ENCODE measurements at regions not wholly inside any gene's neighbourhood (a gene's known extent, or its start where the extent isn't known, plus 50 kb on each side); places are given as distances from the start of the nearest gene placed in this dataset.
"Not testable (repeated sequence)": the region's sequence is repeated elsewhere in the genome, so short reads cannot be mapped to it uniquely, and the experiment has no call there.

DNA sequence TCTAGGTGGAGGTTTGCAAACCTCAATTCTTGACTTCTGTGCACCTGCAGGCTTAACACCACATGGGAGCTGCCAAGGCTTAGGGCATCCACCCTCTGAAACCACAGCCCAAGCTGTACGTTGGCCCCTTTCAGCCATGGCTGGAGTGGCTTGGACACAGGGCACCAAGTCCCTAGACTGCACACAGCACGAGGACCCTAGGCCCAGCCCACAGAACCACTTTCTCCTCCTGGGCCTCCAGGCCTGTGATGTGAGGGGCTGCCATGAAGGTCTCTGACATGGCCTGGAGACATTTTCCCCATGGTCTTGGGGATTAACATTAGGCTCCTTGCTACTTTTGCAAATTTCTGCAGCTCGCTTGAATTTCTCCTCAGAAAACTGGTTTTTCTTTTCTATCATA is 947.9 kb downstream of the TTLL7 start:
- TF ChIP-seq, protein P1, sequence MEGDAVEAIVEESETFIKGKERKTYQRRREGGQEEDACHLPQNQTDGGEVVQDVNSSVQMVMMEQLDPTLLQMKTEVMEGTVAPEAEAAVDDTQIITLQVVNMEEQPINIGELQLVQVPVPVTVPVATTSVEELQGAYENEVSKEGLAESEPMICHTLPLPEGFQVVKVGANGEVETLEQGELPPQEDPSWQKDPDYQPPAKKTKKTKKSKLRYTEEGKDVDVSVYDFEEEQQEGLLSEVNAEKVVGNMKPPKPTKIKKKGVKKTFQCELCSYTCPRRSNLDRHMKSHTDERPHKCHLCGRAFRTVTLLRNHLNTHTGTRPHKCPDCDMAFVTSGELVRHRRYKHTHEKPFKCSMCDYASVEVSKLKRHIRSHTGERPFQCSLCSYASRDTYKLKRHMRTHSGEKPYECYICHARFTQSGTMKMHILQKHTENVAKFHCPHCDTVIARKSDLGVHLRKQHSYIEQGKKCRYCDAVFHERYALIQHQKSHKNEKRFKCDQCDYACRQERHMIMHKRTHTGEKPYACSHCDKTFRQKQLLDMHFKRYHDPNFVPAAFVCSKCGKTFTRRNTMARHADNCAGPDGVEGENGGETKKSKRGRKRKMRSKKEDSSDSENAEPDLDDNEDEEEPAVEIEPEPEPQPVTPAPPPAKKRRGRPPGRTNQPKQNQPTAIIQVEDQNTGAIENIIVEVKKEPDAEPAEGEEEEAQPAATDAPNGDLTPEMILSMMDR (IDR thresholded peaks at IDR 0.05), result not testable (repeated sequence)
- not testable (repeated sequence) for TF ChIP-seq POLR2A (IDR thresholded peaks at IDR 0.05)
